ENCODE measurements at regions not wholly inside any gene's neighbourhood (a gene's known extent, or its start where the extent isn't known, plus 50 kb on each side); places are given as distances from the start of the nearest gene placed in this dataset.

DNA sequence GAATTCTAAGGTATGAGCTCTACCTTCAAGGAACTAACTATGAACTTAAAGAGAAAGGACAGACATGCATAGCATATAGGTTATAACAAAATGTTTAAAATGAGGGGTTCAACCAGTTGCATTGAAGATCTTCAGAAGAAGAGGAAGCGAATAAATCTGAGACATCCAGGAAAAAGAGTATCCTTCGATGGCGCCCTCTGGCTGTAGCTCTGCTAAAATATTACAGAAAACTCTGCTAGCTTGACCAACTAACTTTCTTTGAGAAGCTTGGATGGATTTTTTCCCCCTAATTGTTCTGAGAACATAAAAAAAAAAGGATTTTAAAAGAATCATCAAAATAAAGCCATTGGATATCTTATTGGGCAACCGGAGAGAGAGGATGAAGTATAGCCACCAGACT, 659.9 kb upstream of the SOX9 start:
- H3K4me1 Mint-ChIP-seq = no peaks in the 10 kb centered on the region
- no peaks in the 10 kb centered on the region for H3K27me3 ChIP-seq (ENCODE audit: control insufficient read depth, insufficient read depth, low read length)
- no peak overlapping the region for H3K27ac Mint-ChIP-seq
- peaks cover 0 to 2% of the 10 kb centered on the region in 2 experiments for H3K9me3 ChIP-seq (ENCODE audit: control insufficient read depth in 2 of 2, low read length in 2 of 2)
- no peaks in the 10 kb centered on the region for H3K36me3 Mint-ChIP-seq
- no peaks in the 10 kb centered on the region for H3K36me3 ChIP-seq (ENCODE audit: control insufficient read depth, insufficient read depth, low read length)
- H3K9me3 Mint-ChIP-seq = peaks cover 0 to 24% (median 3%) of the 10 kb centered on the region in 7 donors
- DNase-seq (no peak), ATAC-seq (ENCODE audit: low read depth in 2 of 2) (no peak)
- H3K27me3 Mint-ChIP-seq = no peaks in the 10 kb centered on the region
- H3K27ac ChIP-seq (ENCODE audit: insufficient read depth, low read length, poor library complexity, severe bottlenecking) = no peak overlapping the region
- H3K4me1 ChIP-seq (ENCODE audit: control insufficient read depth, insufficient read depth, low read length, poor library complexity, severe bottlenecking) = no peaks in the 10 kb centered on the region
- H3K4me3 ChIP-seq (ENCODE audit: low read depth, low read length) = no peak overlapping the region
- H3K4me3 Mint-ChIP-seq = no peak overlapping the region

DNA sequence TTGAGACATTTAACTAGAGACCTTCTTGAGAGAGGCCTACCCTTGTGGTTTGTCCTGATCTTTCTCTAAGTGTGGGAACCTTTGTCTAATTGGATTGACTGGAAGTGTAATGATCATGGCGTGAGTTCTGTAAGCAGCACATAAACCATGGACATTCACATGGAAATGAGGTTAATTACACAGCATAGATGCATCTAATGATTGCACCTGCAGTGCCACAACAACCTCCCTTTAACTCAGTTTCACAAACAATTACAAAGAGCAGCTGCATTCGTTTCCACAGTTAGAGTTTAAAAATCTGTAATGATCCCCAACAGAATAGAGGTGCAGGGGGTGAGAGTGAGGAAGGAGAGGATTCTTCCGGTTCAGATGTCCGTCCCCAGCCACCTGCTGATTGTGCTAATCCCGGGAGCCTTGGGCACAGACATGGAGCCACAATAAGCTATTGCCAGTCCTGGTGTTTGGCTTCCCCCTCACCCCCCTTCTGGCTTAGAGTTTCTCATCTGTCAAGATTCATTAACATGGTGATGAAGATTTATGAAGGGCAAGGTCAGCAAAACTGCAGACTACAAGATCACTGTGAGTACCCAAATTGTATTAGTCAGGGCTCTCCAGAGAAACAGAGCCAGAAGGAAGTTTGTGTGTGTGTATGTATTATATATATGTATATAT, 659.2 kb upstream of the SOX9 start:
- no peak for ATAC-seq (ENCODE audit: low read depth in 2 of 2)
- H3K9me3 ChIP-seq (ENCODE audit: control insufficient read depth in 2 of 2, low read length in 2 of 2) = peaks cover 0 to 2% of the 10 kb centered on the region in 2 experiments
- no peak overlapping the region for H3K27ac Mint-ChIP-seq
- H3K9me3 Mint-ChIP-seq = peaks cover 0 to 24% (median 3%) of the 10 kb centered on the region in 7 donors
- H3K27me3 ChIP-seq (ENCODE audit: control insufficient read depth, insufficient read depth, low read length) = no peaks in the 10 kb centered on the region
- no peak overlapping the region for H3K27ac ChIP-seq (ENCODE audit: insufficient read depth, low read length, poor library complexity, severe bottlenecking)
- no peak overlapping the region for H3K4me3 Mint-ChIP-seq
- no peaks in the 10 kb centered on the region for H3K36me3 Mint-ChIP-seq
- H3K36me3 ChIP-seq (ENCODE audit: control insufficient read depth, insufficient read depth, low read length) = no peaks in the 10 kb centered on the region
- H3K4me1 ChIP-seq (ENCODE audit: control insufficient read depth, insufficient read depth, low read length, poor library complexity, severe bottlenecking) = no peaks in the 10 kb centered on the region
- DNase-seq = no peak
- no peaks in the 10 kb centered on the region for H3K27me3 Mint-ChIP-seq
- H3K4me3 ChIP-seq (ENCODE audit: low read depth, low read length) = no peak overlapping the region
- no peaks in the 10 kb centered on the region for H3K4me1 Mint-ChIP-seq

GRCh38 chr17:71464241-71464640, 656.6 kb upstream of the SOX9 start:
- no peak overlapping the region for H3K27ac Mint-ChIP-seq
- Histone ChIP-seq H3K4me3 (ENCODE audit: low read depth, low read length) (no peak overlapping the region), H3K4me1 (ENCODE audit: control insufficient read depth, insufficient read depth, low read length, poor library complexity, severe bottlenecking) (no peaks in the 10 kb centered on the region), H3K9me3 (ENCODE audit: control insufficient read depth in 2 of 2, low read length in 2 of 2) (peaks cover 0 to 2% of the 10 kb centered on the region in 2 experiments), H3K36me3 (ENCODE audit: control insufficient read depth, insufficient read depth, low read length) (no peaks in the 10 kb centered on the region), H3K27me3 (ENCODE audit: control insufficient read depth, insufficient read depth, low read length) (no peaks in the 10 kb centered on the region), H3K27ac (ENCODE audit: insufficient read depth, low read length, poor library complexity, severe bottlenecking) (no peak overlapping the region)
- DNase-seq (no peak), ATAC-seq (ENCODE audit: low read depth in 2 of 2) (no peak)
- H3K27me3 Mint-ChIP-seq = no peaks in the 10 kb centered on the region
- H3K9me3 Mint-ChIP-seq = peaks cover 0 to 28% (median 3%) of the 10 kb centered on the region in 7 donors
- no peaks in the 10 kb centered on the region for H3K36me3 Mint-ChIP-seq
- H3K4me3 Mint-ChIP-seq = no peak overlapping the region
- H3K4me1 Mint-ChIP-seq = no peaks in the 10 kb centered on the region

GRCh38 chr17:71464751-71465150, 656.1 kb upstream of the SOX9 start:
- no peak overlapping the region for H3K27ac Mint-ChIP-seq
- Histone ChIP-seq H3K36me3 (ENCODE audit: control insufficient read depth, insufficient read depth, low read length) (no peaks in the 10 kb centered on the region), H3K9me3 (ENCODE audit: control insufficient read depth in 2 of 2, low read length in 2 of 2) (peaks cover 0 to 2% of the 10 kb centered on the region in 2 experiments), H3K27me3 (ENCODE audit: control insufficient read depth, insufficient read depth, low read length) (no peaks in the 10 kb centered on the region), H3K4me3 (ENCODE audit: low read depth, low read length) (no peak overlapping the region), H3K27ac (ENCODE audit: insufficient read depth, low read length, poor library complexity, severe bottlenecking) (no peak overlapping the region), H3K4me1 (ENCODE audit: control insufficient read depth, insufficient read depth, low read length, poor library complexity, severe bottlenecking) (no peaks in the 10 kb centered on the region)
- no peaks in the 10 kb centered on the region for H3K27me3 Mint-ChIP-seq
- no peaks in the 10 kb centered on the region for H3K36me3 Mint-ChIP-seq
- no peaks in the 10 kb centered on the region for H3K4me1 Mint-ChIP-seq
- H3K9me3 Mint-ChIP-seq = peaks cover 0 to 25% (median 3%) of the 10 kb centered on the region in 7 donors
- ATAC-seq (ENCODE audit: low read depth in 2 of 2) (no peak), DNase-seq (no peak)
- no peak overlapping the region for H3K4me3 Mint-ChIP-seq

DNA sequence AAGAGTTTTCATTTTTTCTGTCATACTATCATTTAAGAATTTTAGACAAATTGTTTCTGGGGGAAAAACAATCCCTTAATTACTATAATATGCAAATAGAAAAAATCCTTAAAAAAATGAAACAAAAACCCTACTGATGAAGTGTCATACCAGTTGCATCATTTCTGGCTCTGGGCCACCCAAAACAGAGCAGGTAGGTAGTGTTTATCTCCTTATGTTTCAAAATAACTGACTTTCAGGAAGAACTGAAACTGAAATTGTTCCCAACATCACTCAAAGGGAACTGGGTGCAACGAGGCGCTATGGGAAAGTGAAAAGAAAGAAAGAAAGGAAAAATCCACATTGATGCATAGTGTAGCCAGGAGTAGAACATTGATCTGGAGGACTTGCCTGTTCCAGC, 653.1 kb upstream of the SOX9 start:
- no peak overlapping the region for H3K27ac ChIP-seq (ENCODE audit: insufficient read depth, low read length, poor library complexity, severe bottlenecking)
- Mint-ChIP-seq H3K36me3 (no peaks in the 10 kb centered on the region), H3K27me3 (no peaks in the 10 kb centered on the region), H3K9me3 (peaks cover 0 to 11% (median 2%) of the 10 kb centered on the region in 7 donors), H3K4me1 (no peaks in the 10 kb centered on the region), H3K27ac (no peak overlapping the region), H3K4me3 (no peak overlapping the region)
- H3K36me3 ChIP-seq (ENCODE audit: control insufficient read depth, insufficient read depth, low read length) = no peaks in the 10 kb centered on the region
- no peak overlapping the region for H3K4me3 ChIP-seq (ENCODE audit: low read depth, low read length)
- no peaks in the 10 kb centered on the region for H3K4me1 ChIP-seq (ENCODE audit: control insufficient read depth, insufficient read depth, low read length, poor library complexity, severe bottlenecking)
- H3K27me3 ChIP-seq (ENCODE audit: control insufficient read depth, insufficient read depth, low read length) = no peaks in the 10 kb centered on the region
- DNase-seq = no peak
- H3K9me3 ChIP-seq (ENCODE audit: control insufficient read depth in 2 of 2, low read length in 2 of 2) = peaks cover 0 to 2% of the 10 kb centered on the region in 2 experiments
- no peak for ATAC-seq (ENCODE audit: low read depth in 2 of 2)

GRCh38 chr17:71470062-71470461, 650.8 kb upstream of the SOX9 start:
- Mint-ChIP-seq H3K36me3 (no peaks in the 10 kb centered on the region), H3K27me3 (no peaks in the 10 kb centered on the region), H3K9me3 (peaks cover 0 to 5% (median 2%) of the 10 kb centered on the region in 7 donors), H3K4me1 (no peaks in the 10 kb centered on the region), H3K27ac (no peak overlapping the region), H3K4me3 (no peak overlapping the region)
- no peaks in the 10 kb centered on the region for H3K36me3 ChIP-seq (ENCODE audit: control insufficient read depth, insufficient read depth, low read length)
- no peak overlapping the region for H3K4me3 ChIP-seq (ENCODE audit: low read depth, low read length)
- H3K9me3 ChIP-seq (ENCODE audit: control insufficient read depth in 2 of 2, low read length in 2 of 2) = no peaks in the 10 kb centered on the region
- DNase-seq (no peak), ATAC-seq (ENCODE audit: low read depth in 2 of 2) (no peak)
- no peaks in the 10 kb centered on the region for H3K27me3 ChIP-seq (ENCODE audit: control insufficient read depth, insufficient read depth, low read length)
- H3K27ac ChIP-seq (ENCODE audit: insufficient read depth, low read length, poor library complexity, severe bottlenecking) = no peak overlapping the region
- H3K4me1 ChIP-seq (ENCODE audit: control insufficient read depth, insufficient read depth, low read length, poor library complexity, severe bottlenecking) = no peaks in the 10 kb centered on the region

GRCh38 chr17:71472809-71473789, 647.7 kb upstream of the SOX9 start:
- peaks cover 0 to 5% (median 2%) of the 10 kb centered on the region in 7 donors for H3K9me3 Mint-ChIP-seq
- no peak overlapping the region for H3K27ac Mint-ChIP-seq
- no peak overlapping the region for H3K4me3 Mint-ChIP-seq

More at GRCh38 chr17:71472809-71473789, 647.7 kb upstream of the SOX9 start:
- DNase-seq (no peak), ATAC-seq (ENCODE audit: low read depth in 2 of 2) (no peak)
- Histone ChIP-seq H3K27me3 (ENCODE audit: control insufficient read depth, insufficient read depth, low read length) (no peaks in the 10 kb centered on the region), H3K9me3 (ENCODE audit: control insufficient read depth in 2 of 2, low read length in 2 of 2) (no peaks in the 10 kb centered on the region), H3K4me3 (ENCODE audit: low read depth, low read length) (no peak overlapping the region), H3K4me1 (ENCODE audit: control insufficient read depth, insufficient read depth, low read length, poor library complexity, severe bottlenecking) (no peaks in the 10 kb centered on the region), H3K36me3 (ENCODE audit: control insufficient read depth, insufficient read depth, low read length) (no peaks in the 10 kb centered on the region), H3K27ac (ENCODE audit: insufficient read depth, low read length, poor library complexity, severe bottlenecking) (no peak overlapping the region)
- Mint-ChIP-seq H3K27me3 (no peaks in the 10 kb centered on the region), H3K36me3 (no peaks in the 10 kb centered on the region), H3K4me1 (no peaks in the 10 kb centered on the region)
